ENCODE measurements at regions not wholly inside any gene's neighbourhood (a gene's known extent, or its start where the extent isn't known, plus 50 kb on each side); places are given as distances from the start of the nearest gene placed in this dataset.

DNA sequence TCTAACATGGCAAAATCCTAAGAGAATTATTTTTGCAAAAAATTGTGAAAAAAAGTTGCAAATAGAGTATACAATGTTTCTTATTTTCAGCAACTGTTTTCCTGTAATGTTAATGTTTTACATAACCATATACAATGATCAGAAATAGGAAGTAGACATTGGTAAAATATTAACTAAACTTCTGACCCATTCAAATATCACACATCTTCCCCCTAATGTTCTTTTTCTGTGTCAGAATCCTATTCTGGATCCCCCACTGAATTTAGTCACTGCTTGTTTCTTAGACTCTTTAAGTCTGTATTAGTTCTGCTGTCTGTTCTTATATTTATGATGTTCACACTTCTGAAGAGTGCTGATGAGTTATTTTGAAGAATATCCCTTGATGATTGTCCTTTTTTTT lies 62.0 kb downstream of the HFE start:
- TF ChIP-seq, protein P1, sequence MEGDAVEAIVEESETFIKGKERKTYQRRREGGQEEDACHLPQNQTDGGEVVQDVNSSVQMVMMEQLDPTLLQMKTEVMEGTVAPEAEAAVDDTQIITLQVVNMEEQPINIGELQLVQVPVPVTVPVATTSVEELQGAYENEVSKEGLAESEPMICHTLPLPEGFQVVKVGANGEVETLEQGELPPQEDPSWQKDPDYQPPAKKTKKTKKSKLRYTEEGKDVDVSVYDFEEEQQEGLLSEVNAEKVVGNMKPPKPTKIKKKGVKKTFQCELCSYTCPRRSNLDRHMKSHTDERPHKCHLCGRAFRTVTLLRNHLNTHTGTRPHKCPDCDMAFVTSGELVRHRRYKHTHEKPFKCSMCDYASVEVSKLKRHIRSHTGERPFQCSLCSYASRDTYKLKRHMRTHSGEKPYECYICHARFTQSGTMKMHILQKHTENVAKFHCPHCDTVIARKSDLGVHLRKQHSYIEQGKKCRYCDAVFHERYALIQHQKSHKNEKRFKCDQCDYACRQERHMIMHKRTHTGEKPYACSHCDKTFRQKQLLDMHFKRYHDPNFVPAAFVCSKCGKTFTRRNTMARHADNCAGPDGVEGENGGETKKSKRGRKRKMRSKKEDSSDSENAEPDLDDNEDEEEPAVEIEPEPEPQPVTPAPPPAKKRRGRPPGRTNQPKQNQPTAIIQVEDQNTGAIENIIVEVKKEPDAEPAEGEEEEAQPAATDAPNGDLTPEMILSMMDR (conservative IDR thresholded peaks at IDR 0.05; ENCODE audit: low read length): no peak
- TF ChIP-seq EZH2phosphoT487 (IDR thresholded peaks at IDR 0.05; ENCODE audit: borderline replicate concordance): no peak
